ENCODE measurements at regions not wholly inside any gene's neighbourhood (a gene's known extent, or its start where the extent isn't known, plus 50 kb on each side); places are given as distances from the start of the nearest gene placed in this dataset.
A peak's percentile ranks its signal among the peaks of the same experiment; 100 is the strongest.

DNA sequence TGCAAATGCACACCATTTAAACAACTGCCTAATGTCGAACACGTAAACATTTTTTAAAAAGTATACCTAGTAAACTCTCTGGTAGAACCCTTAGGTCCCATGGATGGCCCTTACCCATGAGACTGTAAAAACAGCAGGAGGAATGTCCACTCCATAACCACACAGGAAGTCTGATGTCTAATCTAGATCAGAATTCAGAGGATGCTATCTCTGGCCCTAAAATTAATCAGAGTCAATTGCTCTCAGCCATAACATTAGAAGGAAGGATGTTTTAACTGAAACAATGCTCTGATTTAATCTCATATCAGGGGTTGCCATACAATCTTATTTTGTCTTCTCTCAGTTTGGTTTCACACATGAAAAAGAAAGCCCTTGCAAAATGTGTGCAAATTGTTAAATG is 416.3 kb upstream of the PIK3C3 start:
- no peaks in the 10 kb centered on the region for H3K4me1 Mint-ChIP-seq (ENCODE audit: low read depth, unreplicated experiment)
- POLR2A ChIA-PET: no interaction called here
- H3K9me3 Mint-ChIP-seq (ENCODE audit: unreplicated experiment): no peaks in the 10 kb centered on the region
- H3K9me3 ChIP-seq: no peaks in the 10 kb centered on the region
- no peaks in the 10 kb centered on the region for H3K4me1 ChIP-seq
- H3K4me3 ChIP-seq (ENCODE audit: low read depth, low read length): no peak overlapping the region
- no peak overlapping the region for H3K4me3 Mint-ChIP-seq (ENCODE audit: unreplicated experiment)
- H3K27me3 Mint-ChIP-seq (ENCODE audit: insufficient read depth, unreplicated experiment): peaks cover 8% of the 10 kb centered on the region
- no peak for TF ChIP-seq CTCF (IDR thresholded peaks at IDR 0.05; ENCODE audit: insufficient read depth in 1 of 2, low read depth in 1 of 2, low read length in 1 of 2, severe bottlenecking in 1 of 2, unreplicated experiment in 1 of 2)
- BruUV-seq (replicated peaks): no TSS peak
- CTCF ChIA-PET: no interaction called here
- H3K27ac Mint-ChIP-seq (ENCODE audit: unreplicated experiment): no peak overlapping the region
- H3K27me3 ChIP-seq (replicated peaks; ENCODE audit: control insufficient read depth, insufficient read depth, low read length): no peaks in the 10 kb centered on the region
- no peaks in the 10 kb centered on the region for H3K36me3 Mint-ChIP-seq (ENCODE audit: insufficient read depth, unreplicated experiment)
- intact Hi-C loops (cut with micrococcal nuclease; ENCODE audit: unreplicated experiment): no loop called here
- H3K36me3 ChIP-seq (ENCODE audit: control insufficient read depth, insufficient read depth, low read length): no peaks in the 10 kb centered on the region
- no peak for DNase-seq

- no peak for DNase-seq
- Histone ChIP-seq H3K4me3 (ENCODE audit: low read depth, low read length) (no peak overlapping the region), H3K27me3 (replicated peaks; ENCODE audit: control insufficient read depth, insufficient read depth, low read length) (no peaks in the 10 kb centered on the region), H3K9me3 (no peaks in the 10 kb centered on the region), H3K36me3 (ENCODE audit: control insufficient read depth, insufficient read depth, low read length) (no peaks in the 10 kb centered on the region), H3K4me1 (no peaks in the 10 kb centered on the region)
- ChIA-PET CTCF (no interaction called here), POLR2A (no interaction called here)
- H3K27ac Mint-ChIP-seq (ENCODE audit: unreplicated experiment): no peak overlapping the region
- H3K4me1 Mint-ChIP-seq (ENCODE audit: low read depth, unreplicated experiment): no peaks in the 10 kb centered on the region
- no peak overlapping the region for H3K4me3 Mint-ChIP-seq (ENCODE audit: unreplicated experiment)
- no peak for TF ChIP-seq CTCF (IDR thresholded peaks at IDR 0.05; ENCODE audit: insufficient read depth in 1 of 2, low read depth in 1 of 2, low read length in 1 of 2, severe bottlenecking in 1 of 2, unreplicated experiment in 1 of 2)
- H3K27me3 Mint-ChIP-seq (ENCODE audit: insufficient read depth, unreplicated experiment): peaks cover 8% of the 10 kb centered on the region
- intact Hi-C loops (cut with micrococcal nuclease; ENCODE audit: unreplicated experiment): no loop called here
- H3K9me3 Mint-ChIP-seq (ENCODE audit: unreplicated experiment): no peaks in the 10 kb centered on the region
- BruUV-seq (replicated peaks): no TSS peak
- H3K36me3 Mint-ChIP-seq (ENCODE audit: insufficient read depth, unreplicated experiment): no peaks in the 10 kb centered on the region
These were observed 417.4 kb upstream of the PIK3C3 start for GRCh38 chr18:41537666-41538065.

- H3K4me1 Mint-ChIP-seq (ENCODE audit: low read depth, unreplicated experiment): no peaks in the 10 kb centered on the region
- no peak overlapping the region for H3K4me3 Mint-ChIP-seq (ENCODE audit: unreplicated experiment)
- Histone ChIP-seq H3K27me3 (replicated peaks; ENCODE audit: control insufficient read depth, insufficient read depth, low read length) (no peaks in the 10 kb centered on the region), H3K9me3 (no peaks in the 10 kb centered on the region), H3K4me1 (no peaks in the 10 kb centered on the region), H3K36me3 (ENCODE audit: control insufficient read depth, insufficient read depth, low read length) (no peaks in the 10 kb centered on the region), H3K4me3 (ENCODE audit: low read depth, low read length) (no peak overlapping the region)
- CTCF ChIA-PET: no interaction called here
- peaks cover 8% of the 10 kb centered on the region for H3K27me3 Mint-ChIP-seq (ENCODE audit: insufficient read depth, unreplicated experiment)
- H3K27ac Mint-ChIP-seq (ENCODE audit: unreplicated experiment): no peak overlapping the region
- peak in 1 of 2 experiments; percentile 2 for DNase-seq
- H3K9me3 Mint-ChIP-seq (ENCODE audit: unreplicated experiment): no peaks in the 10 kb centered on the region
- POLR2A ChIA-PET: no interaction called here
- TF ChIP-seq CTCF (IDR thresholded peaks at IDR 0.05; ENCODE audit: insufficient read depth in 1 of 2, low read depth in 1 of 2, low read length in 1 of 2, severe bottlenecking in 1 of 2, unreplicated experiment in 1 of 2): no peak
- no peaks in the 10 kb centered on the region for H3K36me3 Mint-ChIP-seq (ENCODE audit: insufficient read depth, unreplicated experiment)
- intact Hi-C loops (cut with micrococcal nuclease; ENCODE audit: unreplicated experiment): no loop called here
- BruUV-seq (replicated peaks): no TSS peak
These were observed 422.5 kb upstream of the PIK3C3 start for GRCh38 chr18:41532344-41533086.

Data from Caco-2 (cell line).